PC-3 (cell line): ENCODE measurements at regions not wholly inside any gene's neighbourhood (a gene's known extent, or its start where the extent isn't known, plus 50 kb on each side); places are given as distances from the start of the nearest gene placed in this dataset.

Experiments
- EZH2 ChIP-seq: fragments of 300-600 bp; sonication (generic); IDR thresholded peaks from one replicate; pipeline ENCODE4 v1.6.1; 2017; ENCODE audit warnings: antibody characterized with exemption, mild to moderate bottlenecking, low read length; ENCODE audit not compliant: unreplicated experiment
- EZH2phosphoT487 ChIP-seq: fragments of 300-600 bp; sonication (generic); IDR thresholded peaks from 2 replicates; pipeline ENCODE4 v1.6.1; 2018; ENCODE audit warnings: mild to moderate bottlenecking, antibody characterized with exemption, low read length, borderline replicate concordance
- TF ChIP-seq, protein P1 (sequence below): fragments of 300-600 bp; sonication (generic); conservative IDR thresholded peaks from 2 replicates; pipeline ENCODE4 v1.5.1; 2017; ENCODE audit warnings: antibody characterized with exemption, low read depth, mild to moderate bottlenecking, low read length

DNA sequence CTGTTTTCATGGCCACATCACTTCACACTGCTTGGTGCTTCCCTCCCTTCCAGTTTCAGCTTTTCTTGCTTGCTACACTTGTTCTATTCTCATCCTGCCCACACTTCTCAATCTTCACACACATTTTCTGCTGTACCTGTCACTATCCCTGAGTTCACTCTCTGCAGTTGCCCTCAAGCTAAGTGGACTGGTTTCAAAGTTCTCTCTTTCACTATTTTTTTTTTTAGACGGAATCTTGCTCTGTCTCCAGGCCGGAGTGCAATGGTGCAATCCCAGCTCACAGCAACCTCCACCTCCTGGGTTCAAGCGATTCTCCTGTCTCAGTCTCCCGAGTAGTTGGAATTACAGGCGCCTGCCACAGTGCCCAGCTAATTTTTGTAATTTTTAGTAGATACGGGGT, 130.6 kb upstream of the FAM83B start:
- TF ChIP-seq EZH2 (no peak), EZH2phosphoT487 (no peak)
- TF ChIP-seq, protein P1, sequence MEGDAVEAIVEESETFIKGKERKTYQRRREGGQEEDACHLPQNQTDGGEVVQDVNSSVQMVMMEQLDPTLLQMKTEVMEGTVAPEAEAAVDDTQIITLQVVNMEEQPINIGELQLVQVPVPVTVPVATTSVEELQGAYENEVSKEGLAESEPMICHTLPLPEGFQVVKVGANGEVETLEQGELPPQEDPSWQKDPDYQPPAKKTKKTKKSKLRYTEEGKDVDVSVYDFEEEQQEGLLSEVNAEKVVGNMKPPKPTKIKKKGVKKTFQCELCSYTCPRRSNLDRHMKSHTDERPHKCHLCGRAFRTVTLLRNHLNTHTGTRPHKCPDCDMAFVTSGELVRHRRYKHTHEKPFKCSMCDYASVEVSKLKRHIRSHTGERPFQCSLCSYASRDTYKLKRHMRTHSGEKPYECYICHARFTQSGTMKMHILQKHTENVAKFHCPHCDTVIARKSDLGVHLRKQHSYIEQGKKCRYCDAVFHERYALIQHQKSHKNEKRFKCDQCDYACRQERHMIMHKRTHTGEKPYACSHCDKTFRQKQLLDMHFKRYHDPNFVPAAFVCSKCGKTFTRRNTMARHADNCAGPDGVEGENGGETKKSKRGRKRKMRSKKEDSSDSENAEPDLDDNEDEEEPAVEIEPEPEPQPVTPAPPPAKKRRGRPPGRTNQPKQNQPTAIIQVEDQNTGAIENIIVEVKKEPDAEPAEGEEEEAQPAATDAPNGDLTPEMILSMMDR: no peak
